BLaER1 (cell line): ENCODE measurements at regions not wholly inside any gene's neighbourhood (a gene's known extent, or its start where the extent isn't known, plus 50 kb on each side); places are given as distances from the start of the nearest gene placed in this dataset.

Experiments
- H3K27ac ChIP-seq: shearing (Covaris generic); formaldehyde crosslinking; 2 replicates; pipeline ENCODE4 v1.8.1; 2022
- H3K27me3 ChIP-seq: shearing (Covaris generic); formaldehyde crosslinking; 2 replicates; pipeline ENCODE4 v1.8.1; 2022
- H3K36me3 ChIP-seq: shearing (Covaris generic); formaldehyde crosslinking; 2 replicates; pipeline ENCODE4 v1.8.1; 2022
- H3K4me1 ChIP-seq: shearing (Covaris generic); formaldehyde crosslinking; 2 replicates; pipeline ENCODE4 v1.8.1; 2022
- H3K4me2 ChIP-seq: shearing (Covaris generic); formaldehyde crosslinking; 2 replicates; pipeline ENCODE4 v1.8.1; 2022
- H3K4me3 ChIP-seq: shearing (Covaris generic); formaldehyde crosslinking; 2 replicates; pipeline ENCODE4 v1.8.1; 2022
- H3K9ac ChIP-seq: shearing (Covaris generic); formaldehyde crosslinking; 2 replicates; pipeline ENCODE4 v1.8.1; 2022
- H3K9me3 ChIP-seq: shearing (Covaris generic); formaldehyde crosslinking; 2 replicates; pipeline ENCODE4 v1.8.1; 2022
- H4K20me1 ChIP-seq: shearing (Covaris generic); formaldehyde crosslinking; 2 replicates; pipeline ENCODE4 v1.8.1; 2022
- Cebpa-rat ChIP-seq: shearing (Covaris generic); IDR thresholded peaks from 2 replicates; pipeline ENCODE4 v1.8.1; 2022

- no peak overlapping the region for H3K4me3 ChIP-seq
- H3K27me3 ChIP-seq: no peaks in the 10 kb centered on the region
- H3K9ac ChIP-seq: no peak overlapping the region
- no peaks in the 10 kb centered on the region for H4K20me1 ChIP-seq
- no peak for TF ChIP-seq Cebpa-rat
- H3K4me1 ChIP-seq: peaks cover 6% of the 10 kb centered on the region; the same call in 1 of the 2 replicates
- H3K9me3 ChIP-seq: peaks cover 5% of the 10 kb centered on the region; the same call in 1 of the 2 replicates
- no peak overlapping the region for H3K27ac ChIP-seq
- H3K4me2 ChIP-seq: no peak overlapping the region
- H3K36me3 ChIP-seq: no peaks in the 10 kb centered on the region
Observed at GRCh38 chr18:55884498-55884897, 296.5 kb upstream of the TCF4 start.

GRCh38 chr18:55880617-55881016 is 292.6 kb upstream of the TCF4 start:
- Histone ChIP-seq H3K36me3 (no peaks in the 10 kb centered on the region), H3K9me3 (no peaks in the 10 kb centered on the region), H4K20me1 (no peaks in the 10 kb centered on the region), H3K4me1 (peaks cover 5% of the 10 kb centered on the region; the same call in 1 of the 2 replicates), H3K4me3 (no peak overlapping the region), H3K9ac (no peak overlapping the region), H3K27ac (no peak overlapping the region), H3K4me2 (no peak overlapping the region), H3K27me3 (no peaks in the 10 kb centered on the region)
- TF ChIP-seq Cebpa-rat: no peak

- H3K4me3 ChIP-seq: no peak overlapping the region
- no peak overlapping the region for H3K4me2 ChIP-seq
- H3K27ac ChIP-seq: no peak overlapping the region
- TF ChIP-seq Cebpa-rat: no peak
- no peaks in the 10 kb centered on the region for H3K27me3 ChIP-seq
- no peak overlapping the region for H3K9ac ChIP-seq
- no peaks in the 10 kb centered on the region for H3K36me3 ChIP-seq
- no peaks in the 10 kb centered on the region for H4K20me1 ChIP-seq
- H3K4me1 ChIP-seq: peaks cover 5% of the 10 kb centered on the region; the same call in 1 of the 2 replicates
- no peaks in the 10 kb centered on the region for H3K9me3 ChIP-seq
Observed at GRCh38 chr18:55879331-55879730, 291.3 kb upstream of the TCF4 start.

DNA sequence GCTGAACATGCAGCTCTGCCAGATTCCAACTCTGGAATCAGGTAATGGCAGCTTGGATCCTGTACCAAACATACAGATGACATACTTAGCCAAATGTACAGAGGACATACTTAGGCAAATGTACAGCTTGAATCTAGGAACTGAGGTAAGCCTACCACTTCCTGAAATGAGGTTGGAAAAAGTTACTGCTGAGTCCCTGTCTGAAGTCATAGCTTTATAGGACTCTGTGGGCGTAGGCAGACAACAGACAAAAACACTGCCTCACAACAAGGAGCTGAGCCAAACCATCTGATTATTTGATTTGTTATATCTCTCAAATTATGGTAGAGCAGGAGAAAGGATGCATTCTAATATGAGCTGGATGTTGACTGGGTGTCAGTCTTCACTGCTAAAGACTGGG is 290.2 kb upstream of the TCF4 start:
- H3K4me2 ChIP-seq: no peak overlapping the region
- H3K4me1 ChIP-seq: peaks cover 5% of the 10 kb centered on the region; the same call in 1 of the 2 replicates
- no peak for TF ChIP-seq Cebpa-rat

DNA sequence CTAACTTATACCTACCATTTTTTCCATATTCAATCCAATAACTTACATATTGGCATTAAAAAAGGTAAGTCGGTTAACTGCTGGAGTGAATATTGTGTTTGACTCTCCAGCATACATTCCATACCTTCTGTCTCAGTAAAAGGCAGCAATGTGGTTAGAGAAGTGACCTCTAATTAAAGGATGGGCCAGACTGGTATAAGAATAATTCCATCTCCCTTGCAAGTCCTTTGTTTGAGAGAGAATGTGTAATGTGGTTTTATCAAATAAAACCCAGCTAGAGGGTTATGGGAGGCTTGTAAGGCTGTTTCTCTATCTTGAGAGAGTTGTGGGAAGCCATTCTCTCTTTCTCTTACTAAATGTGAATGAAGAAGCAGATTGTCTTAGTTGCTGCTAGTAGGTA is 289.3 kb upstream of the TCF4 start:
- H3K36me3 ChIP-seq: no peaks in the 10 kb centered on the region
- TF ChIP-seq Cebpa-rat: no peak
- no peaks in the 10 kb centered on the region for H3K9me3 ChIP-seq
- H3K9ac ChIP-seq: no peak overlapping the region
- no peak overlapping the region for H3K27ac ChIP-seq
- H3K4me2 ChIP-seq: no peak overlapping the region
- H4K20me1 ChIP-seq: no peaks in the 10 kb centered on the region
- H3K4me1 ChIP-seq: peaks cover 5% of the 10 kb centered on the region; the same call in 1 of the 2 replicates
- no peak overlapping the region for H3K4me3 ChIP-seq
- no peaks in the 10 kb centered on the region for H3K27me3 ChIP-seq

More for the DNA sequence above, 290.2 kb upstream of the TCF4 start:
- H4K20me1 ChIP-seq: no peaks in the 10 kb centered on the region
- no peaks in the 10 kb centered on the region for H3K36me3 ChIP-seq
- no peak overlapping the region for H3K9ac ChIP-seq
- no peak overlapping the region for H3K4me3 ChIP-seq
- H3K27ac ChIP-seq: no peak overlapping the region
- no peaks in the 10 kb centered on the region for H3K9me3 ChIP-seq
- H3K27me3 ChIP-seq: no peaks in the 10 kb centered on the region

GRCh38 chr18:55876254-55876653 is 288.3 kb upstream of the TCF4 start:
- Histone ChIP-seq H3K4me2 (no peak overlapping the region), H4K20me1 (no peaks in the 10 kb centered on the region), H3K4me1 (peaks cover 5% of the 10 kb centered on the region; the same call in 1 of the 2 replicates), H3K4me3 (no peak overlapping the region), H3K27ac (no peak overlapping the region), H3K36me3 (no peaks in the 10 kb centered on the region), H3K9ac (no peak overlapping the region), H3K27me3 (no peaks in the 10 kb centered on the region), H3K9me3 (no peaks in the 10 kb centered on the region)
- no peak for TF ChIP-seq Cebpa-rat

GRCh38 chr18:55875371-55875901 is 287.4 kb upstream of the TCF4 start:
- no peak overlapping the region for H3K9ac ChIP-seq
- TF ChIP-seq Cebpa-rat: no peak
- H3K27me3 ChIP-seq: no peaks in the 10 kb centered on the region
- no peaks in the 10 kb centered on the region for H4K20me1 ChIP-seq
- H3K9me3 ChIP-seq: no peaks in the 10 kb centered on the region
- no peak overlapping the region for H3K4me3 ChIP-seq
- H3K4me1 ChIP-seq: peaks cover 5% of the 10 kb centered on the region; the same call in 1 of the 2 replicates
- no peak overlapping the region for H3K27ac ChIP-seq
- no peak overlapping the region for H3K4me2 ChIP-seq
- no peaks in the 10 kb centered on the region for H3K36me3 ChIP-seq

- no peak overlapping the region for H3K9ac ChIP-seq
- no peak for TF ChIP-seq Cebpa-rat
- H4K20me1 ChIP-seq: no peaks in the 10 kb centered on the region
- H3K4me1 ChIP-seq: no peaks in the 10 kb centered on the region
- no peaks in the 10 kb centered on the region for H3K36me3 ChIP-seq
- H3K4me3 ChIP-seq: no peak overlapping the region
- no peak overlapping the region for H3K4me2 ChIP-seq
- no peak overlapping the region for H3K27ac ChIP-seq
- H3K27me3 ChIP-seq: no peaks in the 10 kb centered on the region
- no peaks in the 10 kb centered on the region for H3K9me3 ChIP-seq
Observed at GRCh38 chr18:55869556-55870501, 281.8 kb upstream of the TCF4 start.

GRCh38 chr18:55868909-55869308 is 280.9 kb upstream of the TCF4 start:
- H3K4me1 ChIP-seq: no peaks in the 10 kb centered on the region
- H3K27me3 ChIP-seq: no peaks in the 10 kb centered on the region
- H4K20me1 ChIP-seq: no peaks in the 10 kb centered on the region
- no peak overlapping the region for H3K4me2 ChIP-seq
- H3K9ac ChIP-seq: no peak overlapping the region
- H3K4me3 ChIP-seq: no peak overlapping the region
- H3K9me3 ChIP-seq: no peaks in the 10 kb centered on the region
- TF ChIP-seq Cebpa-rat: no peak
- H3K36me3 ChIP-seq: no peaks in the 10 kb centered on the region
- H3K27ac ChIP-seq: no peak overlapping the region

DNA sequence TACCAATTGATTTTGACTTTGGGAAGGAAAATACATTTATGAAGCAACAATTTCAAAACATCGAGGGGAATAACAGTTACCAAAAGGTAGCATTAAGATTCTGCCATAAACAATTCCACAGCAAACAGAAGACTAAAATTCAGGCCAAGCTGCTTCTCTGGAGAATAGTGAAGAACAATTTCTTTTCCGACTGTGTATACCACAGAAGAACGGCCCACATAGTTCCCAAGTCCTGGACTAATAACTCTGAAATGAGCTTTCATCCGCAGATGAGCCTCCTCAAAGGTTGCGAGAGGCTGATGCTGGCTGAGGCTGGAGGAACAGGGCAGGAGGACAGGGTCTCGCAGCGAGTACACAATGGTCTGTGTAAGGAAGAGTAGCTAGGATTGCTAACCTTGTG is 278.9 kb upstream of the TCF4 start:
- Histone ChIP-seq H3K4me2 (no peak overlapping the region), H3K9ac (no peak overlapping the region), H3K9me3 (0 out of 2 replicates have a peak, but pooled peaks cover 7% of the 10 kb centered on the region), H3K36me3 (no peaks in the 10 kb centered on the region), H3K4me1 (no peaks in the 10 kb centered on the region), H4K20me1 (no peaks in the 10 kb centered on the region), H3K27ac (no peak overlapping the region), H3K4me3 (no peak overlapping the region), H3K27me3 (no peaks in the 10 kb centered on the region)
- TF ChIP-seq Cebpa-rat: no peak
